ENCODE measurements at regions not wholly inside any gene's neighbourhood (a gene's known extent, or its start where the extent isn't known, plus 50 kb on each side); places are given as distances from the start of the nearest gene placed in this dataset.

GRCh38 chr2:67015681-67016080, 381.5 kb upstream of the ETAA1 start:
- TF ChIP-seq CTCF (IDR thresholded peaks at IDR 0.05) (no peak), SIN3A (IDR thresholded peaks at IDR 0.05; ENCODE audit: borderline replicate concordance, insufficient read depth, low read depth, low read length) (no peak), POLR2AphosphoS5 (IDR thresholded peaks at IDR 0.05; ENCODE audit: low read depth, low read length) (no peak), REST (IDR thresholded peaks at IDR 0.05; ENCODE audit: insufficient read depth in 1 of 2, low read depth in 2 of 2, low read length in 1 of 2) (no peak)
